Small intestine (tissue), 7 donors: ENCODE measurements at regions not wholly inside any gene's neighbourhood (a gene's known extent, or its start where the extent isn't known, plus 50 kb on each side); places are given as distances from the start of the nearest gene placed in this dataset.
"Not testable (repeated sequence)": the region's sequence is repeated elsewhere in the genome, so short reads cannot be mapped to it uniquely, and the experiment has no call there.

Source experiments
- DNase-seq, 2 donors: peaks; one replicate each; pipeline versions ENCODE4 v3.0.0 to v3.0.0-alpha.2; 2013
- FAIRE-seq: peaks from 2 replicates; lab custom pipeline; 2012; peaks lifted over from hg19 to GRCh38; lab: Jason Lieb, UNC
- H3K27ac ChIP-seq, 3 donors: one replicate each; pipeline ENCODE4 v1.5.1; 2013; ENCODE audit warnings: low read length in 2 of 3, mild to moderate bottlenecking in 2 of 3, control low read depth in 1 of 3, inconsistent platforms in 1 of 3, low read depth in 1 of 3, moderate library complexity in 1 of 3
- H3K27me3 ChIP-seq, 3 donors: one replicate each; pipeline ENCODE4 v1.6.1; 2013; ENCODE audit warnings: low read length in 3 of 3, inconsistent platforms in 1 of 3; ENCODE audit not compliant: control insufficient read depth in 3 of 3, insufficient read depth in 3 of 3
- H3K36me3 ChIP-seq, 3 donors: one replicate each; pipeline ENCODE4 v1.6.1; 2013; ENCODE audit warnings: low read length in 3 of 3, inconsistent platforms in 1 of 3, low read depth in 1 of 3, mild to moderate bottlenecking in 1 of 3, moderate library complexity in 1 of 3; ENCODE audit not compliant: control insufficient read depth in 3 of 3, insufficient read depth in 2 of 3
- H3K4me1 ChIP-seq, 3 donors: one replicate each; pipeline ENCODE4 v1.6.1; 2013; ENCODE audit warnings: low read length in 2 of 3, inconsistent platforms in 1 of 3, low read depth in 1 of 3, mild to moderate bottlenecking in 1 of 3, moderate library complexity in 1 of 3; ENCODE audit not compliant: control insufficient read depth in 3 of 3, insufficient read depth in 2 of 3
- H3K4me3 ChIP-seq, 3 donors: one replicate each; pipeline ENCODE4 v1.5.1; 2013; ENCODE audit warnings: low read length in 3 of 3, control low read depth in 1 of 3, inconsistent platforms in 1 of 3, low read depth in 1 of 3, mild to moderate bottlenecking in 1 of 3, moderate library complexity in 1 of 3
- H3K9me3 ChIP-seq, 2 donors: one replicate each; pipeline ENCODE4 v1.6.1; 2013; ENCODE audit warnings: low read depth in 1 of 2, low read length in 1 of 2; ENCODE audit not compliant: control insufficient read depth in 2 of 2, insufficient read depth in 1 of 2
- WGBS, 3 donors: extraction: QIAGEN DNeasy Blood & Tissue Kit; methylation state at CpG; one replicate each; pipeline ENCODE4 v1.1.7; 2013; 5-methylcytosine and 5-hydroxymethylcytosine counted together
- donor health status: healthy with polysubstance abuse.
- donor health status: control.
- donor health status: control.
- donor health status: Bipolar disorder and iron deficiency.
- donor health status: healthy.

DNA sequence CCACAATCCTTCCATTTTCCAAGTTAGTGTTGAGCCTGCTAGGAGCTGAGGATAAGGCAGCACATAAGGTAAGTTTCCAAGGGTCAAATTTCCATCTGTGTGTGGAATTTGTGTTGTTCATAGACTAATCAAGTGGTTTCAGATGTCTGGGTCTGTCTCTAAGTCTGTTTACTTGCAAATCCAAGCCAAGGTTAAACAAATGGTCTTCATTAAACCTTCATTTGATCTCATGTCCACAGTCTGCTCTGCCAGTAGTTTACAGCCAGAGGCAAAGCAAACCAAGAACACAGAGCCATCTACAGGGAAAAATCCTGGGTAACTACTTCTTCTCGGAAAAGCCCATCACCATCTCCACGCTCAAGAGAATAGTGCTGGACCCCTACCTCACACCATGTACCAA, 5450.2 kb upstream of the TPTE start:
- not testable (repeated sequence) for H3K9me3 ChIP-seq, H3K36me3 ChIP-seq, H3K4me1 ChIP-seq, FAIRE-seq, H3K4me3 ChIP-seq, H3K27ac ChIP-seq, H3K27me3 ChIP-seq, DNase-seq
- WGBS, 3 donors = no CpG with 5 or more reads among the region's 2 CpGs

DNA sequence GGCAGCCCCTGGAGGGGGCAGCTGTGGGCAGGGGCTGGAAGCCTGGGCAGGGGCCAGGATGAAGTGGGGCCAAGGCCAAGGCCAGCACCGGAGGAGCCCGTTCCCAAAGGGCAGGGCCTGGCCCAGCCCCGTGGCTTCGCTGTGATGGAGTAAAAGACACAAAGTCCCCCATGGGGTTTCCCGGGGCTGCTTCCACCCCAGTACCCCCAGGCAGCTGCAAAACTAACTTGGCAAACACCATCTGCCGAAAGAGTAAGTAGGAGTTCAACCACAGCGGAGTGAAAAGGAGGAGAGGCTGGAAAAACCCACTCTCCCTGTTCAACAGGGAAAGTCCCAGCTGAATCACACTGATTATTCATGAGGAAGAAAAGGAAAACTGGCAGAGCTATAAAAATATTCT, 5444.5 kb upstream of the TPTE start:
- not testable (repeated sequence) for FAIRE-seq, H3K4me3 ChIP-seq, H3K36me3 ChIP-seq, H3K4me1 ChIP-seq, H3K27ac ChIP-seq, DNase-seq, H3K27me3 ChIP-seq, H3K9me3 ChIP-seq
- no CpG with 5 or more reads among the region's 7 CpGs for WGBS, 3 donors

GRCh38 chr21:5079361-5079760, 5442.0 kb upstream of the TPTE start:
- not testable (repeated sequence) for H3K4me1 ChIP-seq, H3K9me3 ChIP-seq, DNase-seq, H3K27me3 ChIP-seq, H3K4me3 ChIP-seq, FAIRE-seq, H3K27ac ChIP-seq, H3K36me3 ChIP-seq
- WGBS, 3 donors = no CpG with 5 or more reads among the region's 8 CpGs

DNA sequence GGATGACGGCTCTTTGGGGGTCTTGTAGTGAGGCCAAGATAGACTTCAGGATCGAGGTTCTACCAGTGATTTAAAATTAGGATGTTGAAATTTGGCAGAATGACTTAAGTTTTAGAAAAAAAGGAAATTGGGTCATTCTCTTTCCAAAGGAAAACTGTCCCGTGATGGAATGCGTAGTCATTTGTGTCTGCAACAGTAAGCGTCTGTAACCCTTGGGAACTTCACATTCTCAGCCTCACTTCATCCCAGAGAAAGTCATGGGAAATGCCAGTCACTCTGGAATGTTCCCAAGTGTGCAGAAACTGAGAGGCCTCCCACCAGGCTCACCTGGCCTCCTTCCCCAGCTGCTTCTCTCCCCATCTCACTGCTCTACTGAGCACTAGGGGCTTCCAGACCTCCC, 5441.4 kb upstream of the TPTE start:
- not testable (repeated sequence) for H3K36me3 ChIP-seq, H3K4me1 ChIP-seq, H3K27ac ChIP-seq, H3K4me3 ChIP-seq, DNase-seq, FAIRE-seq, H3K27me3 ChIP-seq, H3K9me3 ChIP-seq
- no CpG with 5 or more reads among the region's 5 CpGs for WGBS, 3 donors

GRCh38 chr21:5084246-5084645, 5437.1 kb upstream of the TPTE start:
- not testable (repeated sequence) for H3K4me1 ChIP-seq, DNase-seq, H3K36me3 ChIP-seq, FAIRE-seq, H3K4me3 ChIP-seq, H3K27me3 ChIP-seq, H3K9me3 ChIP-seq, H3K27ac ChIP-seq
- WGBS, 3 donors = 81 to 85% (median 84%) methylated on average over 3 to 4 of the region's 8 CpGs

GRCh38 chr21:5085456-5085855, 5435.9 kb upstream of the TPTE start:
- not testable (repeated sequence) for H3K4me3 ChIP-seq, H3K36me3 ChIP-seq, DNase-seq, H3K27ac ChIP-seq, H3K4me1 ChIP-seq, FAIRE-seq, H3K9me3 ChIP-seq, H3K27me3 ChIP-seq
- 0 to 49% methylated on average over 1 to 6 of the region's 13 CpGs; no CpG with 5 or more reads in 1 of the 3 donors for WGBS, 3 donors

DNA sequence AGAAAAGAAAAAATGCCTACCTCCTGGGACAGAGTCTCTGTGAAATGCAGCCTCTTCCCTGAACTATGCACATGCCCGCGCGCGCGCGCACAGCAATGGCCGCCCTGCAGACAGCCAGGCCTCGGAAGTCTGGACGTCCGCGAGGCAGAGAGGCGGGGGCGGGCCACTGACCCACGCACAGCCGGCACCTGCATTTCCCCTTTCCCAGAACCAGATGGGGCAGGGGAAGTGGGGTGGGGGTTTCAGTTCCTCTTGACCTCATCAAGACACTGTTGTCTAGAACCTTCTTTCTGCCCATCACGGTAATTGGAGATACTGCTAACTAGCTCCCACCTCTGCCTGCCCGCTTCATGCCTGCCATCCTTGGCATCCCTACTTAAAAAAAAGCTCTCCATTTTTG, 5435.0 kb upstream of the TPTE start:
- WGBS, 3 donors = 96% methylated on average over 7 of the region's 17 CpGs; no CpG with 5 or more reads in 2 of the 3 donors
- H3K4me1 ChIP-seq, FAIRE-seq, H3K9me3 ChIP-seq, H3K4me3 ChIP-seq, DNase-seq, H3K27ac ChIP-seq, H3K36me3 ChIP-seq, H3K27me3 ChIP-seq: not testable (repeated sequence)

GRCh38 chr21:5088820-5089219, 5432.6 kb upstream of the TPTE start:
- WGBS, 3 donors = no CpG with 5 or more reads among the region's 20 CpGs
- not testable (repeated sequence) for H3K4me1 ChIP-seq, H3K27ac ChIP-seq, H3K36me3 ChIP-seq, H3K9me3 ChIP-seq, FAIRE-seq, H3K4me3 ChIP-seq, DNase-seq, H3K27me3 ChIP-seq

GRCh38 chr21:5089399-5090089, 5431.8 kb upstream of the TPTE start:
- H3K36me3 ChIP-seq, FAIRE-seq, H3K4me3 ChIP-seq, H3K9me3 ChIP-seq, H3K4me1 ChIP-seq, H3K27ac ChIP-seq, H3K27me3 ChIP-seq, DNase-seq: not testable (repeated sequence)
- WGBS, 3 donors = 67 to 91% (median 86%) methylated on average over 3 to 4 of the region's 15 CpGs
